NCI-H2171 (cell line): ENCODE measurements at regions not wholly inside any gene's neighbourhood (a gene's known extent, or its start where the extent isn't known, plus 50 kb on each side); places are given as distances from the start of the nearest gene placed in this dataset.
"Not testable (repeated sequence)": the region's sequence is repeated elsewhere in the genome, so short reads cannot be mapped to it uniquely, and the experiment has no call there.

Source experiments
- DNase-seq: peaks from one replicate; lab custom pipeline; 2025; lab: John Stamatoyannopoulos, UW

- DNase-seq: no peak
Observed at GRCh38 chr9:16057541-16057940, 504.7 kb downstream of the CCDC171 start.

- DNase-seq: no peak
Observed at GRCh38 chr9:16058131-16058549, 505.3 kb downstream of the CCDC171 start.

GRCh38 chr9:16060436-16061129 is 507.7 kb downstream of the CCDC171 start:
- DNase-seq: no peak

- no peak for DNase-seq
Observed at GRCh38 chr9:16062542-16063240, 509.8 kb downstream of the CCDC171 start.

- DNase-seq: no peak
Observed at GRCh38 chr9:16063241-16063591, 510.4 kb downstream of the CCDC171 start.

- no peak for DNase-seq
Observed at GRCh38 chr9:16064771-16065170, 511.9 kb downstream of the CCDC171 start.

- DNase-seq: not testable (repeated sequence)
Observed at GRCh38 chr9:16066201-16066600, 513.4 kb downstream of the CCDC171 start.

- no peak for DNase-seq
Observed at GRCh38 chr9:16068476-16068875, 515.6 kb downstream of the CCDC171 start.

GRCh38 chr9:16069249-16069648 is 516.4 kb downstream of the CCDC171 start:
- DNase-seq: no peak

- DNase-seq: no peak
Observed at GRCh38 chr9:16069671-16070454, 517.0 kb downstream of the CCDC171 start.

GRCh38 chr9:16070455-16071145 is 517.8 kb downstream of the CCDC171 start:
- no peak for DNase-seq

- no peak for DNase-seq
Observed at GRCh38 chr9:16071400-16071799, 518.6 kb downstream of the CCDC171 start.

- no peak for DNase-seq
Observed at GRCh38 chr9:16074963-16075362, 522.1 kb downstream of the CCDC171 start.

GRCh38 chr9:16075696-16076095 is 522.9 kb downstream of the CCDC171 start:
- DNase-seq: no peak

- no peak for DNase-seq
Observed at GRCh38 chr9:16076511-16076910, 523.7 kb downstream of the CCDC171 start.

GRCh38 chr9:16082796-16083195 is 530.0 kb downstream of the CCDC171 start:
- DNase-seq: no peak

GRCh38 chr9:16085167-16085726 is 532.4 kb downstream of the CCDC171 start:
- DNase-seq: no peak

GRCh38 chr9:16090907-16091629 is 538.2 kb downstream of the CCDC171 start:
- DNase-seq: no peak

- no peak for DNase-seq
Observed at GRCh38 chr9:16092142-16093091, 539.6 kb downstream of the CCDC171 start.

- DNase-seq: no peak
Observed at GRCh38 chr9:16098306-16098705, 545.5 kb downstream of the CCDC171 start.
